Esophagus muscularis mucosa (tissue), 4 donors: ENCODE measurements at regions not wholly inside any gene's neighbourhood (a gene's known extent, or its start where the extent isn't known, plus 50 kb on each side); places are given as distances from the start of the nearest gene placed in this dataset.

ENCODE experiments used
- DNase-seq: peaks from one replicate; pipeline ENCODE4 v3.0.0-alpha.2; 2017; ENCODE audit errors: extremely low spot score
- H3K27ac ChIP-seq, 4 donors: fragments of 200-600 bp; sonication (generic); replicated peaks in 1 of 4; 1 replicate in 3 of 4; 2 replicates in 1 of 4; pipeline ENCODE4 v1.5.1; 2016 to 2019; ENCODE audit warnings: mild to moderate bottlenecking in 1 of 4
- H3K27me3 ChIP-seq, 4 donors: fragments of 200-600 bp; sonication (generic); one replicate each; pipeline versions ENCODE4 v1.5.1 to v1.6.0; 2016 to 2019
- H3K36me3 ChIP-seq, 4 donors: fragments of 200-600 bp; sonication (generic); one replicate each; pipeline ENCODE4 v1.5.1; 2016 to 2019
- H3K4me1 ChIP-seq, 4 donors: fragments of 200-600 bp; sonication (generic); one replicate each; pipeline ENCODE4 v1.5.1; 2016 to 2019
- H3K4me3 ChIP-seq, 4 donors: fragments of 200-600 bp; sonication (generic); 1 replicate in 2 of 4; 2 replicates in 2 of 4; pipeline ENCODE4 v1.5.1; 2016 to 2019; ENCODE audit warnings: mild to moderate bottlenecking in 4 of 4, moderate library complexity in 1 of 4
- H3K9me3 ChIP-seq, 4 donors: fragments of 200-600 bp; sonication (generic); 1 replicate in 3 of 4; 2 replicates in 1 of 4; pipeline ENCODE4 v1.5.1; 2016 to 2019
- EP300 ChIP-seq: sonication (generic); formaldehyde crosslinking; IDR thresholded peaks from one replicate; pipeline ENCODE4 v1.6.1; 2017; ENCODE audit warnings: antibody characterized with exemption
- POLR2A ChIP-seq: fragments of 450-650 bp; IDR thresholded peaks from one replicate; pipeline ENCODE4 v1.6.1; 2017; ENCODE audit warnings: antibody characterized with exemption, moderate library complexity, mild to moderate bottlenecking, low read depth
- POLR2AphosphoS5 ChIP-seq, 2 donors: sonication (generic); formaldehyde crosslinking; IDR thresholded peaks; one replicate each; pipeline ENCODE4 v1.6.1; 2017; ENCODE audit warnings: antibody characterized with exemption in 2 of 2
- WGBS: methylation state at CpG from one replicate; pipeline ENCODE4 v1.1.5; 2018; 5-methylcytosine and 5-hydroxymethylcytosine counted together
- intact Hi-C: fragments of 100-400 bp; cut with DNase I; formaldehyde crosslinking; loops from one replicate; pipeline ENCODE4 v1.15.1; 2023
- TF ChIP-seq, protein P1 (sequence below), 3 experiments: fragments of 200-600 bp in 2 of 3; fragments of 450-650 bp in 1 of 3; sonication (generic) in 2 of 3; IDR thresholded peaks; one replicate each; pipeline ENCODE4 v1.5.1; 2017 to 2019; ENCODE audit warnings: antibody characterized with exemption in 3 of 3, mild to moderate bottlenecking in 2 of 3, moderate library complexity in 1 of 3

DNA sequence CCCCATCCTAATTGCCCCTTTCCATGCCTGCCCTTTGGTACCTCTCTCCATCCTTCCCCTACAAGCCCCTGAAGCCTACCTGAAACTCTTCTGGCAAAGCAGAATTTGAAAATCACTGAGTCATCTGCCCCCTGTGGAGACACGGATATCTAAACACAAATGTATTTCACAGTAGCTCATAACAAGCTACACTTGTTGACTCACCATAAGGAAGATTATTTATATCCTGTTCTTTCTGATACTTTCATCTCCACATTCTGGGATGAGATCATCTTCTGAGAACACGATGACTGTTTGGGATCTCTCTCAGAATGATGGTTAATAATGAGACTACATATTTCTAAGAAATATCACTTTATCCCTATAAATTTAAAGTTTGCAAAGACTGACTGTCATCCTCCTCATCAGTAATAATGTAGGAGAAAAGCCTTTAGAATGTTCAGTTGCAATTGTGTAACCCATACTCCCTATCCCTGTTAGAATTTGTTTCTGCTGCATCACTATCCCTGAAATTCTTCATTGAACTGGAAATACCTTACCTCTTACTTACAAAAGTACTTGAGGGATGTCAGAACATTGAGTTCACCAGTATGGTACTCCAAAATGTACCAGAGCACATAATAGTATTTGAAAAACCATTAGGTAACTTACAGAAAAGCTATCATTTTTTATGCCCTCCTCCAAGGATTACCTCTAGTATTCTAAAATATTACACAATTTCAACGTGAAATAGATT is 116.1 kb upstream of the IL12A start:
- WGBS, result 43% methylated on average over 3 of the region's 3 CpGs
- TF ChIP-seq, protein P1, sequence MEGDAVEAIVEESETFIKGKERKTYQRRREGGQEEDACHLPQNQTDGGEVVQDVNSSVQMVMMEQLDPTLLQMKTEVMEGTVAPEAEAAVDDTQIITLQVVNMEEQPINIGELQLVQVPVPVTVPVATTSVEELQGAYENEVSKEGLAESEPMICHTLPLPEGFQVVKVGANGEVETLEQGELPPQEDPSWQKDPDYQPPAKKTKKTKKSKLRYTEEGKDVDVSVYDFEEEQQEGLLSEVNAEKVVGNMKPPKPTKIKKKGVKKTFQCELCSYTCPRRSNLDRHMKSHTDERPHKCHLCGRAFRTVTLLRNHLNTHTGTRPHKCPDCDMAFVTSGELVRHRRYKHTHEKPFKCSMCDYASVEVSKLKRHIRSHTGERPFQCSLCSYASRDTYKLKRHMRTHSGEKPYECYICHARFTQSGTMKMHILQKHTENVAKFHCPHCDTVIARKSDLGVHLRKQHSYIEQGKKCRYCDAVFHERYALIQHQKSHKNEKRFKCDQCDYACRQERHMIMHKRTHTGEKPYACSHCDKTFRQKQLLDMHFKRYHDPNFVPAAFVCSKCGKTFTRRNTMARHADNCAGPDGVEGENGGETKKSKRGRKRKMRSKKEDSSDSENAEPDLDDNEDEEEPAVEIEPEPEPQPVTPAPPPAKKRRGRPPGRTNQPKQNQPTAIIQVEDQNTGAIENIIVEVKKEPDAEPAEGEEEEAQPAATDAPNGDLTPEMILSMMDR (IDR thresholded peaks at IDR 0.05), result peak in 1 of 3 experiments; percentile 11
- peak in 1 of 2 donors; percentile 8 for TF ChIP-seq POLR2AphosphoS5 (IDR thresholded peaks at IDR 0.05)
- TF ChIP-seq POLR2A, result no peak
- no peak for TF ChIP-seq EP300
- peak; percentile 55 for DNase-seq
- Histone ChIP-seq H3K27me3 (no peaks in the 10 kb centered on the region), H3K4me1 (peaks cover 42 to 56% (median 48%) of the 10 kb centered on the region in 4 donors), H3K4me3 (no peak overlapping the region), H3K9me3 (peaks cover 0 to 5% (median 0%) of the 10 kb centered on the region in 4 donors), H3K36me3 (peaks cover 0 to 5% (median 0%) of the 10 kb centered on the region in 4 donors), H3K27ac (peak overlapping the region; percentile 37 to 60 (median 52))
- intact Hi-C loops, result no loop called here

DNA sequence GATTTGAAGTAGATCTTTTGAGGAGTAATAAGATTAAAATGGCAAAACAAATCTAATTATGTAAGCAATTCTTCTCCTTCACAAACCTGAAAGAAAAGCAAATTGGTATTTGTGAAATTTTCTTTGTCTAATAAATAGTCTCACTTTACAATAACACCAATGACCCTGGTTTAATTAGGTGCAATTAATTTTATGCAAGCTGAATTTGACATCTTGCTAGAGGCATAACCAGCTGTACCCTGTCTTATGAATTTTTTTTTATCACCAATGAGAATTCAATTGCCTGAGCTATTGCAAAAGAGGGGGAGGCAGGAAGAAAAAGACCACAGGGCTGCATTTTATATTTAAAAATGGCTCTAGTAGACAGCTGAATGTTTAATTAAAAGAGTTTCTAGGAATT is 113.5 kb upstream of the IL12A start:
- Histone ChIP-seq H3K4me3 (no peak overlapping the region), H3K36me3 (no peaks in the 10 kb centered on the region), H3K9me3 (no peaks in the 10 kb centered on the region), H3K27ac (peak overlapping the region in 1 of 4 donors; percentile 40), H3K27me3 (no peaks in the 10 kb centered on the region), H3K4me1 (peaks cover 55 to 75% (median 65%) of the 10 kb centered on the region in 4 donors)
- no peak for DNase-seq
- intact Hi-C loops, result no loop called here
- TF ChIP-seq POLR2AphosphoS5 (IDR thresholded peaks at IDR 0.05) (no peak), POLR2A (no peak), EP300 (no peak)
- TF ChIP-seq, protein P1 (IDR thresholded peaks at IDR 0.05), result no peak

DNA sequence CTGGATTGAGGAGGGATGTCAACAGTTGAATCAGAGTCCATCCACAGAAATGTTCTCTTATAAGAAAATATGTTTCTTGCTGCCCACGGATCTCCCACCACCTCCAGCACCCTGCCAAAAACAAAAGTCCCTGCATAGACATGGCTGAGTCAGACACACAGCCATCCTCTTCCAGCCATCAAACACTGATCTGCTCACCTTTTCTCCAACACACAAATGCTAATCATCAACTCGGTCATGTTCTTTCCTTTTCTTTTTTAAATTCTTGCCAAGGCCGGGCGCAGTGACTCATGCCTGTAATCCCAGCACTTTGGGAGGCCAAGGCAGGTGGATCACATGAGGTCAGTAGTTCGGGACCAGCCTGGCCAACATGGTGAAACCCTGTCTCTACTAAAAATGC is 110.7 kb upstream of the IL12A start:
- intact Hi-C loops, result no loop called here
- no peak overlapping the region for H3K4me3 ChIP-seq
- DNase-seq, result no peak
- H3K27ac ChIP-seq, result peak overlapping the region in 1 of 4 donors; percentile 52
- peaks cover 65 to 79% (median 75%) of the 10 kb centered on the region in 4 donors for H3K4me1 ChIP-seq
- H3K36me3 ChIP-seq, result no peaks in the 10 kb centered on the region
- peak in 1 of 2 donors; percentile 35 for TF ChIP-seq POLR2AphosphoS5 (IDR thresholded peaks at IDR 0.05)
- TF ChIP-seq POLR2A, result no peak
- no peaks in the 10 kb centered on the region for H3K9me3 ChIP-seq
- WGBS, result 37% methylated on average over 5 of the region's 5 CpGs
- no peaks in the 10 kb centered on the region for H3K27me3 ChIP-seq

DNA sequence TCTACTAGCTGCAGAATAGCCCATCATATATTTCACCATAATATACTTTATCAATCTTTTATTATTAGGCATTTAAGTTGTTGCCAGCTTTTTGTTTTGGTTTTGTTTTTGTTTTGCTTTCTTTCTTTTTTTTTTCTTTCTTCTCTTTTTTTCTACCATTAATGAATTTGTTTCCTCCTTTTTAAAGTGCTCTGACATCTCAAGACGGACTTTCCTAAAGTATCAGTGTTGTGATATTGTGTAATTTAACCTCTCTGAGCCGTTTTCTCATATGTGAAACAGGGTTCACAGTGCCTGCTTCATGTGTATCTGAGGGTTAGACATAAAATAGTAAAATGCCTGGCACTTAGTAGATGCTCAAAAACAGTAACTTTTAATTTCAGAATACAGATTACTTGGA is 109.5 kb upstream of the IL12A start:
- WGBS, result 70% methylated on average over 2 of the region's 2 CpGs
- Histone ChIP-seq H3K36me3 (no peaks in the 10 kb centered on the region), H3K27ac (peak overlapping the region in 1 of 4 donors; percentile 38), H3K27me3 (no peaks in the 10 kb centered on the region), H3K9me3 (no peaks in the 10 kb centered on the region), H3K4me3 (no peak overlapping the region), H3K4me1 (peaks cover 62 to 81% (median 73%) of the 10 kb centered on the region in 4 donors)
- no peak for DNase-seq
- intact Hi-C loops, result no loop called here
- TF ChIP-seq EP300 (no peak), POLR2AphosphoS5 (IDR thresholded peaks at IDR 0.05) (no peak), POLR2A (no peak)
- TF ChIP-seq, protein P1 (IDR thresholded peaks at IDR 0.05), result no peak

DNA sequence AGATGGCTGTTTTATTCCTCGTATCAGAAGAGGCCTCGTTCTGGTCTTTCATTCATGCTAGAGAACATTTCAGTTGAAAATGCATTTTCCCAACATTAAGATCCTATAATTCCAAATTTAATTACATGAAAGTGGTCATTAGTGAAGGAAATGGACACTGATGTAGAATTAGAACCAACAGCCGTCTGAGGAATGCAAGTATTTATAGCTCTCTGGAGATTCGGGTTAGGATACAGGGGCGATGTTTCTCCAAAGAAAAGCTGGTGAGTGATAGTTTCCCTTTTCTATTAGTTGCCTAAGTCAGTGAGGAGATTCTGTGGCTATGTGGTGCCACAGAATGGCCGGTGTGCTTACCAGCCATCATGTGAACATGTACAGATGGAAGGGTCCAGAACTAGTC is 109.0 kb upstream of the IL12A start:
- intact Hi-C loops, result no loop called here
- Histone ChIP-seq H3K27ac (peak overlapping the region in 3 of 4 donors; percentile 10 to 38 (median 20)), H3K27me3 (no peaks in the 10 kb centered on the region), H3K4me3 (no peak overlapping the region), H3K9me3 (no peaks in the 10 kb centered on the region), H3K36me3 (no peaks in the 10 kb centered on the region), H3K4me1 (peaks cover 61 to 81% (median 73%) of the 10 kb centered on the region in 4 donors)
- WGBS, result 52% methylated on average over 6 of the region's 6 CpGs
- TF ChIP-seq EP300, result no peak
- no peak for TF ChIP-seq POLR2A
- TF ChIP-seq, protein P1 (IDR thresholded peaks at IDR 0.05), result no peak
- no peak for TF ChIP-seq POLR2AphosphoS5 (IDR thresholded peaks at IDR 0.05)
- no peak for DNase-seq
